Esophagus squamous epithelium (tissue), 4 donors: ENCODE measurements at regions not wholly inside any gene's neighbourhood (a gene's known extent, or its start where the extent isn't known, plus 50 kb on each side); places are given as distances from the start of the nearest gene placed in this dataset.

ENCODE experiments used
- POLR2A ChIP-seq, 4 donors: fragments of 450-650 bp; IDR thresholded peaks; one replicate each; pipeline ENCODE4 v1.6.1; 2017; ENCODE audit warnings: antibody characterized with exemption in 4 of 4, mild to moderate bottlenecking in 4 of 4, moderate library complexity in 3 of 4
- TF ChIP-seq, protein P1 (sequence below), 6 experiments: fragments of 450-650 bp in 4 of 6; fragments of 200-600 bp in 2 of 6; sonication (generic) in 2 of 6; IDR thresholded peaks; one replicate each; pipeline ENCODE4 v1.5.1; 2016 to 2019; ENCODE audit warnings: antibody characterized with exemption in 6 of 6, mild to moderate bottlenecking in 4 of 6, moderate library complexity in 4 of 6

DNA sequence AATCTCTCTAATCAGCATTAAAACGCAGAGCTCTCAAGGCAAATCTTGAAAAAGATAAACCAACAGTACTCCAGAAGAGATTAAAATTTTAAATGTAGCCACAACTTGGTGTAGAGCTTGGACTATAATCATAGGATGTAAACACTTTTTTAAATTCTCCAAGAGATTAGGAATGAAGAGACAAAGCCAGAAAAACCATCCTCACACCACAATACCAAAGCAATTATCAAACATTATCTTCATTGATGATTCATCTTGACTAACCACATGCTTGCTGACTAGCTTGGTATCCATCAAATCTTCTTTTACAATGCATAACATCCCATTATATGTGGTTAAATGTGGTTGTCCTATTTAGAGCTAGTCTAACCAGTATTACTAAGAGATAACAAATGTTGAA is 815.1 kb downstream of the TLE1 start:
- TF ChIP-seq, protein P1, sequence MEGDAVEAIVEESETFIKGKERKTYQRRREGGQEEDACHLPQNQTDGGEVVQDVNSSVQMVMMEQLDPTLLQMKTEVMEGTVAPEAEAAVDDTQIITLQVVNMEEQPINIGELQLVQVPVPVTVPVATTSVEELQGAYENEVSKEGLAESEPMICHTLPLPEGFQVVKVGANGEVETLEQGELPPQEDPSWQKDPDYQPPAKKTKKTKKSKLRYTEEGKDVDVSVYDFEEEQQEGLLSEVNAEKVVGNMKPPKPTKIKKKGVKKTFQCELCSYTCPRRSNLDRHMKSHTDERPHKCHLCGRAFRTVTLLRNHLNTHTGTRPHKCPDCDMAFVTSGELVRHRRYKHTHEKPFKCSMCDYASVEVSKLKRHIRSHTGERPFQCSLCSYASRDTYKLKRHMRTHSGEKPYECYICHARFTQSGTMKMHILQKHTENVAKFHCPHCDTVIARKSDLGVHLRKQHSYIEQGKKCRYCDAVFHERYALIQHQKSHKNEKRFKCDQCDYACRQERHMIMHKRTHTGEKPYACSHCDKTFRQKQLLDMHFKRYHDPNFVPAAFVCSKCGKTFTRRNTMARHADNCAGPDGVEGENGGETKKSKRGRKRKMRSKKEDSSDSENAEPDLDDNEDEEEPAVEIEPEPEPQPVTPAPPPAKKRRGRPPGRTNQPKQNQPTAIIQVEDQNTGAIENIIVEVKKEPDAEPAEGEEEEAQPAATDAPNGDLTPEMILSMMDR (IDR thresholded peaks at IDR 0.05): no peak
- TF ChIP-seq POLR2A (IDR thresholded peaks at IDR 0.05): no peak
